ENCODE measurements at regions not wholly inside any gene's neighbourhood (a gene's known extent, or its start where the extent isn't known, plus 50 kb on each side); places are given as distances from the start of the nearest gene placed in this dataset.

GRCh38 chr14:71204231-71204630 lies 297.0 kb downstream of the PCNX1 start:
- TF ChIP-seq CTCF (IDR thresholded peaks at IDR 0.05; ENCODE audit: insufficient read depth, low read depth, low read length) = no peak
- no peak for TF ChIP-seq EZH2 (IDR thresholded peaks at IDR 0.05; ENCODE audit: insufficient read depth, low read length)
